Activated CD8-positive, alpha-beta T cell treated with anti-CD3 and anti-CD28 coated beads for 36 hours (primary cell): ENCODE measurements at regions not wholly inside any gene's neighbourhood (a gene's known extent, or its start where the extent isn't known, plus 50 kb on each side); places are given as distances from the start of the nearest gene placed in this dataset.

ENCODE experiments used
- ATAC-seq: fragments of 200-7000 bp; cut with Tn5 transposase; one replicate; pipeline ENCODE4 v1.10.0; 2021; ENCODE audit warnings: mild to moderate bottlenecking, moderate library complexity
- CTCF ChIA-PET: fragments of 350-600 bp; sonication (Branson Sonifier 250); formaldehyde crosslinking; loops from one replicate; lab custom pipeline; 2021; ENCODE audit warnings: antibody characterized with exemption; lab: Charles Lee
- POLR2A ChIA-PET: fragments of 350-600 bp; sonication (Branson Sonifier 250); formaldehyde crosslinking; loops from one replicate; lab custom pipeline; 2021; ENCODE audit warnings: antibody characterized with exemption; lab: Charles Lee
- DNase-seq: peaks from one replicate; pipeline ENCODE4 v3.0.0-alpha.2; 2020
- H3K27ac Mint-ChIP-seq: one replicate; pipeline ENCODE4 v1.8.0; 2021; ENCODE audit warnings: mild to moderate bottlenecking, mixed read lengths
- H3K27me3 Mint-ChIP-seq: one replicate; pipeline ENCODE4 v1.8.0; 2021; ENCODE audit warnings: mixed read lengths
- H3K36me3 Mint-ChIP-seq: one replicate; pipeline ENCODE4 v1.8.0; 2021; ENCODE audit warnings: low read depth, mixed read lengths
- H3K4me1 Mint-ChIP-seq: one replicate; pipeline ENCODE4 v1.8.0; 2021; ENCODE audit warnings: low read depth, mixed read lengths
- H3K4me3 Mint-ChIP-seq: one replicate; pipeline ENCODE4 v1.8.0; 2021; ENCODE audit warnings: mild to moderate bottlenecking, moderate library complexity, mixed read lengths
- H3K9me3 Mint-ChIP-seq: one replicate; pipeline ENCODE4 v1.8.0; 2021; ENCODE audit warnings: mixed read lengths
- intact Hi-C: fragments of 100-400 bp; cut with micrococcal nuclease; formaldehyde crosslinking; loops from one replicate; pipeline ENCODE4 v1.10.0; 2022
- TF ChIP-seq, protein P1 (sequence below): fragments of 200-600 bp; IDR thresholded peaks from one replicate; pipeline ENCODE4 v1.8.0; 2022; ENCODE audit warnings: antibody characterized with exemption, mild to moderate bottlenecking

DNA sequence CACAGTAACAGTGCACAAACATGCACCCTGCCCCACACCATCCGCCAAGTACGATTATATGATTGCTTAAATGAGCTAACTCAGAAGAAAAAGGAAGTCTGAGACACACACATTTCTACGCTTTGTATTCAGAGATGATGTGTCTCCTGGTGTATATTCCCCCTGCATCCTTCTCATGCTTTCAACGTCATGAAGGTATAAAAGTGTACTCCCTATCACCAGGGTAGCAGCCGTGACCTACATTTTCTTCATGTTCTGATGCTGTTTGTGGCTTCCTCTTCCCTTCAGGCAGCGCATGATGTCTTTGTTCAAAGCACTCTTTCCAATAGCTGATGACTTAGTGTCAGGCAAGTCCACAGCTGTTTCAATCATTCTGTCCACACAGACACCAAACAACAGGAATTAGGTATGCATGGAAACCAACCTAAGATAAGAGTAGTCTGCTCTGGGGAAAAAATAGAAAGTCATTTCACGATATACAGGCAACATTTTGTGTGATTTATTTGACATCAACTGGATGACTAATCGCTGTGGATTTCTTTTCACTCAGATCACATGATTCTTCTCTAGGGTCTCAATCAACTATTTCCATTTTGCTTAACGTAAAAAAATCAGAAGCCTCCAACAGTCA is 269.4 kb upstream of the PTGER4 start:
- POLR2A ChIA-PET = interaction anchor here (0.9 to 6.8 kb wide), 15 partner anchors 9 to 279 kb away, joined by 3 to 45 read pairs (median 4); partner anchors contain the start of gene PTGER4
- intact Hi-C loops = loop anchor here (1.0 to 2.0 kb wide), 4 partner anchors 26 to 268 kb away; partner anchors contain the start of gene PTGER4
- ATAC-seq (peak; percentile 83), DNase-seq (peak; percentile 80)
- H3K4me1 Mint-ChIP-seq = peaks cover 63% of the 10 kb centered on the region
- TF ChIP-seq, protein P1, sequence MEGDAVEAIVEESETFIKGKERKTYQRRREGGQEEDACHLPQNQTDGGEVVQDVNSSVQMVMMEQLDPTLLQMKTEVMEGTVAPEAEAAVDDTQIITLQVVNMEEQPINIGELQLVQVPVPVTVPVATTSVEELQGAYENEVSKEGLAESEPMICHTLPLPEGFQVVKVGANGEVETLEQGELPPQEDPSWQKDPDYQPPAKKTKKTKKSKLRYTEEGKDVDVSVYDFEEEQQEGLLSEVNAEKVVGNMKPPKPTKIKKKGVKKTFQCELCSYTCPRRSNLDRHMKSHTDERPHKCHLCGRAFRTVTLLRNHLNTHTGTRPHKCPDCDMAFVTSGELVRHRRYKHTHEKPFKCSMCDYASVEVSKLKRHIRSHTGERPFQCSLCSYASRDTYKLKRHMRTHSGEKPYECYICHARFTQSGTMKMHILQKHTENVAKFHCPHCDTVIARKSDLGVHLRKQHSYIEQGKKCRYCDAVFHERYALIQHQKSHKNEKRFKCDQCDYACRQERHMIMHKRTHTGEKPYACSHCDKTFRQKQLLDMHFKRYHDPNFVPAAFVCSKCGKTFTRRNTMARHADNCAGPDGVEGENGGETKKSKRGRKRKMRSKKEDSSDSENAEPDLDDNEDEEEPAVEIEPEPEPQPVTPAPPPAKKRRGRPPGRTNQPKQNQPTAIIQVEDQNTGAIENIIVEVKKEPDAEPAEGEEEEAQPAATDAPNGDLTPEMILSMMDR = no peak
- H3K36me3 Mint-ChIP-seq = peaks cover 22% of the 10 kb centered on the region
- CTCF ChIA-PET = interaction anchor here (0.7 to 4.3 kb wide), 9 partner anchors 9 to 29 kb away, joined by 3 to 19 read pairs (median 3); no protein-coding TSS in a partner anchor
- H3K27ac Mint-ChIP-seq = peak overlapping the region; percentile 93
- peaks cover 10% of the 10 kb centered on the region for H3K9me3 Mint-ChIP-seq
- H3K27me3 Mint-ChIP-seq = no peaks in the 10 kb centered on the region
- H3K4me3 Mint-ChIP-seq = peak overlapping the region; percentile 62

DNA sequence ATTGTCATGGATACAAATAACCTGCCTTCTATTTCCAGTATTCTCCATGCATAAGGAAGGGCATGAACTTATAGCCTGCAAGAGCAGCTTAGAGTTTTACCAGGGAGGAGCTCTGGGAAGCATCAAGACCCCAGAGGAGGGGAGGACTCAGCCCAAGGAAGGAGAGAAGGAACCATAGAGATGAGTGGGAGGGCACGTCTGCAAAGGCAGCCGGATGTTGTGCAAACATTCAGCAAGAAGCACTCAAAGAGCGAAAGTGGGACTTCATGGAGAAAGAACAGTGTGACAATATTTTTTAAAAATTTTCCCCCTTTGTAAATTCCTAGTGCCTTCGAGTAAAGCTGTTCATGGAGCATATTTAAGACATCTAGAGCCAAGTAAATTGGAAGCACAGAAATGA is 270.1 kb upstream of the PTGER4 start:
- ATAC-seq (no peak), DNase-seq (peak; percentile 62)
- peaks cover 26% of the 10 kb centered on the region for H3K36me3 Mint-ChIP-seq
- intact Hi-C loops = loop anchor here (10.0 kb wide), 1 partner anchor 165 kb away; no protein-coding TSS in a partner anchor
- H3K4me3 Mint-ChIP-seq = peak overlapping the region; percentile 62
- H3K27me3 Mint-ChIP-seq = no peaks in the 10 kb centered on the region
- ChIA-PET POLR2A (interaction anchor here (0.9 to 6.8 kb wide), 13 partner anchors 8 to 280 kb away, joined by 3 to 45 read pairs (median 5); partner anchors contain the start of gene PTGER4), CTCF (interaction anchor here (0.7 to 4.3 kb wide), 6 partner anchors 8 to 30 kb away, joined by 3 to 19 read pairs (median 3); no protein-coding TSS in a partner anchor)
- peaks cover 10% of the 10 kb centered on the region for H3K9me3 Mint-ChIP-seq
- H3K4me1 Mint-ChIP-seq = peaks cover 71% of the 10 kb centered on the region
- peak overlapping the region; percentile 93 for H3K27ac Mint-ChIP-seq
- TF ChIP-seq, protein P1 = no peak

DNA sequence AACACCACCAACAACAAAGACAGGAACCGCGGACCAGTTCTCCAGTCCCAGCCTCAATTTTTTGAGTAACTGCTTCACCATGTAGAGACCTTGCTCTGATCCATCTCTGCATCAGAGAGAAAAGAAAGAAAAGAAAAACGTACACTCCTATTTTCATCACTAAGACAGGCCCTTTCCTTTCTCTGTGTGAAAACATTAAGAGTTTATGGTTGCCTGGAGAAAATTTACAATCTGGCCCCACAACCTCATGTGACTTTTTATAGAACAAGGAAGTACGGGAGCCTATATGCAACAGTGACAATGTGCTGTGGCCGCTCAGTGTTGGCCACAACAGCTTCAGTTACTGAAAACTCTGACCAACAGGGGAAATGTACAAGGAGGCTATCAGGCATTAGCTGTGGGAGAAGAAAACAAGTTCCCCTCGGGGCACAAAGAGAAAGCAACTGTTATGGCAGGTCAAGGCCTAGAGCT is 272.9 kb upstream of the PTGER4 start:
- ATAC-seq (no peak), DNase-seq (peak; percentile 29)
- H3K4me1 Mint-ChIP-seq = peaks cover 89% of the 10 kb centered on the region
- CTCF ChIA-PET = interaction anchor here (1.8 to 2.0 kb wide), 3 partner anchors 22 to 275 kb away, joined by 3 to 7 read pairs (median 6); no protein-coding TSS in a partner anchor
- H3K36me3 Mint-ChIP-seq = peaks cover 35% of the 10 kb centered on the region
- TF ChIP-seq, protein P1 = no peak
- H3K27ac Mint-ChIP-seq = peak overlapping the region; percentile 99
- H3K27me3 Mint-ChIP-seq = no peaks in the 10 kb centered on the region
- POLR2A ChIA-PET = interaction anchor here (0.9 to 6.8 kb wide), 6 partner anchors 29 to 274 kb away, joined by 3 to 45 read pairs (median 7); partner anchors contain the start of gene PTGER4
- peak overlapping the region; percentile 59 for H3K4me3 Mint-ChIP-seq
- intact Hi-C loops = loop anchor here (10.0 kb wide), 1 partner anchor 168 kb away; no protein-coding TSS in a partner anchor
- H3K9me3 Mint-ChIP-seq = peaks cover 17% of the 10 kb centered on the region

DNA sequence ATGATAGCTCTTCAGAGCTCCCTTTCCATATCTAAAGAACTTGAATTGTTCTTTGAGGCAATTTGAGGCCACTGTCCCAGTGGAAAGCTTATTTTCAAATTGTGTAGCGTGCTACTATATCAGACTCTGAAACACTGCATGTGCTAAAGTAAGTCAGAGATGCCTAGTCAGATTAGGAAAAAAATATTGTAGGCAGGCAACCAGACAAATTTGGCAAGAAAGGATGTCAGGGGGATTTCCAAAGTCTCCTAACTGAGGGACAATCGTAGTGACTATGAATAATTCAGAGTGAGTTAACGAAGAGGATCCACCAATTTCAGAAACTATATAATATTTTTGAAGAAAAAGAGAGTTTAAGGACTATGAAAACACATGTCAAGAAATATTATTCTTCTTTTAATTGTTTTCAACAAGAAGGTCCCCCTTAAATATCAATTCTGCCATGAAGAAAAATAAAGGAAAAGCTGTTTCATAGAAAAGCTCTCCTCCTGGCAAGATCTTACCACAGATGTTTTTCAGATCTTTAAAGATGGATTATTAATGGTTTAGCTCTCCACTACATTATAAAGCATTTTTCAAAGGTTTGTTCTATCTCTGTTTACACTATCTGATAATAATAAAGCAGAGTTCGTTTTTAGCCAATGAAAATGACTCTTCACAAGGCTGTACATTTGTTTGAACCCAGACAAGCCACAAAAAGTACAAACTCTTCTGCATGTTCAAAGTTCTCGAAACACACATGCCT is 273.5 kb upstream of the PTGER4 start:
- H3K4me3 Mint-ChIP-seq = peak overlapping the region; percentile 59

More for the DNA sequence above, 273.5 kb upstream of the PTGER4 start:
- intact Hi-C loops = loop anchor here (10.0 kb wide), 1 partner anchor 169 kb away; no protein-coding TSS in a partner anchor
- TF ChIP-seq, protein P1 = no peak
- ATAC-seq (peak; percentile 25), DNase-seq (peak; percentile 29)
- Mint-ChIP-seq H3K4me1 (peaks cover 89% of the 10 kb centered on the region), H3K36me3 (peaks cover 31% of the 10 kb centered on the region), H3K9me3 (peaks cover 15% of the 10 kb centered on the region), H3K27ac (peak overlapping the region; percentile 99), H3K27me3 (no peaks in the 10 kb centered on the region)
- ChIA-PET CTCF (interaction anchor here (1.1 to 2.0 kb wide), 5 partner anchors 21 to 282 kb away, joined by 3 to 7 read pairs (median 6); no protein-coding TSS in a partner anchor), POLR2A (interaction anchor here (0.5 to 6.8 kb wide), 13 partner anchors 14 to 275 kb away, joined by 3 to 45 read pairs (median 4); partner anchors contain the start of gene PTGER4)
